Peyer's patch (tissue), 4 donors: ENCODE measurements at regions not wholly inside any gene's neighbourhood (a gene's known extent, or its start where the extent isn't known, plus 50 kb on each side); places are given as distances from the start of the nearest gene placed in this dataset.

Experiments
- DNase-seq, 3 donors: peaks; one replicate each; pipeline ENCODE4 v3.0.0-alpha.2; 2017 to 2019
- H3K27ac ChIP-seq, 4 donors: fragments of 200-600 bp; sonication (generic); one replicate each; pipeline ENCODE4 v1.5.1; 2016 to 2019
- H3K27me3 ChIP-seq, 2 donors: fragments of 200-600 bp; sonication (generic); one replicate each; pipeline ENCODE4 v1.5.1; 2019
- H3K36me3 ChIP-seq, 3 donors: fragments of 200-600 bp; sonication (generic); one replicate each; pipeline ENCODE4 v1.5.1; 2016 to 2019
- H3K4me1 ChIP-seq, 4 donors: fragments of 200-600 bp; sonication (generic); one replicate each; pipeline ENCODE4 v1.5.1; 2016 to 2019
- H3K4me3 ChIP-seq, 4 donors: fragments of 200-600 bp; sonication (generic); 1 replicate in 3 of 4; 2 replicates in 1 of 4; pipeline ENCODE4 v1.5.1; 2016 to 2019; ENCODE audit warnings: mild to moderate bottlenecking in 1 of 4
- H3K9me3 ChIP-seq, 4 donors: fragments of 200-600 bp; sonication (generic); one replicate each; pipeline ENCODE4 v1.5.1; 2016 to 2019; ENCODE audit warnings: mild to moderate bottlenecking in 1 of 4
- POLR2A ChIP-seq, 2 donors: fragments of 450-650 bp; IDR thresholded peaks; one replicate each; pipeline ENCODE4 v1.5.1; 2017; ENCODE audit warnings: antibody characterized with exemption in 2 of 2, mild to moderate bottlenecking in 2 of 2, moderate library complexity in 2 of 2
- TF ChIP-seq, protein P1 (sequence below), 6 experiments: fragments of 450-650 bp in 4 of 6; fragments of 200-600 bp in 2 of 6; sonication (generic) in 1 of 6; IDR thresholded peaks; one replicate each; pipeline ENCODE4 v1.5.1; 2017 to 2019; ENCODE audit warnings: antibody characterized with exemption in 6 of 6, mild to moderate bottlenecking in 3 of 6, moderate library complexity in 1 of 6

DNA sequence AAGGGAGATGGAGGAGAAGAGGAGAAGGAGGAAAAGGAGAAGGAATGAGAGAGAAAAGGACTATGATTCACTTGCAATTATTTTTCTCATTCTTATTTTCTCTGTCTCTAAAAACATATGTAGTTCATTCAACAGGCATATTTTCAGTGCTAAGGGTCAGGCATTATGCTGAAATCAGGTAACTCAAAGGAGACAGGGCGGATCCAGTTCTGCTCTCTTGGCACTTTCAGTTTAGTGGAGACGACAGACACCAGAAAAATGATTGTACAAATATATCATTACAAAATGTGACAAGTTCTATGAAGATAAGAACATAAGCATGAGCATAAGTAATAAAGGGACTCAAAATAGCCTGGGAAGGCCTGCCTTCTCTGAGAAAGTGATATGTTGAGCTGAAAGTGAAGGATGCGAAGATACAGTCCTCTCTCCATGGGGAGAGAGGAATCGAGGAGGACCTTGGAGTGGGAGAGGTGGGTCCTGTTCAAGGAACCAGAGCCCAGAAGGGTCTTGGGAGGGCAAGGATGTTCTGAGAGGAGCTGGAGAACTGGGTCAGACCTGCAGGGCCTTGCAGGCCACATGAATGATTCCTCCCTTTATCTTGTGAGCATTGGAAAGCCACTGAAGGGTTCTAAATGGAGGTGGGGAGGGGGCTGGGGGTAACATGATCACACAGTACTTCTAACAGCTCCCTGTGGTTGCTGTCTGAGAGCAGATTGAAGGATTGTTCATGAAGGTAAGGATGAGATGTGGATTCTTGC is 58.6 kb upstream of the TMEM17 start:
- Histone ChIP-seq H3K9me3 (no peaks in the 10 kb centered on the region), H3K36me3 (no peaks in the 10 kb centered on the region), H3K4me3 (no peak overlapping the region), H3K27ac (no peak overlapping the region), H3K4me1 (peaks cover 0 to 8% (median 0%) of the 10 kb centered on the region in 4 donors), H3K27me3 (no peaks in the 10 kb centered on the region)
- no peak for DNase-seq
- TF ChIP-seq, protein P1, sequence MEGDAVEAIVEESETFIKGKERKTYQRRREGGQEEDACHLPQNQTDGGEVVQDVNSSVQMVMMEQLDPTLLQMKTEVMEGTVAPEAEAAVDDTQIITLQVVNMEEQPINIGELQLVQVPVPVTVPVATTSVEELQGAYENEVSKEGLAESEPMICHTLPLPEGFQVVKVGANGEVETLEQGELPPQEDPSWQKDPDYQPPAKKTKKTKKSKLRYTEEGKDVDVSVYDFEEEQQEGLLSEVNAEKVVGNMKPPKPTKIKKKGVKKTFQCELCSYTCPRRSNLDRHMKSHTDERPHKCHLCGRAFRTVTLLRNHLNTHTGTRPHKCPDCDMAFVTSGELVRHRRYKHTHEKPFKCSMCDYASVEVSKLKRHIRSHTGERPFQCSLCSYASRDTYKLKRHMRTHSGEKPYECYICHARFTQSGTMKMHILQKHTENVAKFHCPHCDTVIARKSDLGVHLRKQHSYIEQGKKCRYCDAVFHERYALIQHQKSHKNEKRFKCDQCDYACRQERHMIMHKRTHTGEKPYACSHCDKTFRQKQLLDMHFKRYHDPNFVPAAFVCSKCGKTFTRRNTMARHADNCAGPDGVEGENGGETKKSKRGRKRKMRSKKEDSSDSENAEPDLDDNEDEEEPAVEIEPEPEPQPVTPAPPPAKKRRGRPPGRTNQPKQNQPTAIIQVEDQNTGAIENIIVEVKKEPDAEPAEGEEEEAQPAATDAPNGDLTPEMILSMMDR (IDR thresholded peaks at IDR 0.05), result no peak
- TF ChIP-seq POLR2A (IDR thresholded peaks at IDR 0.05), result no peak

DNA sequence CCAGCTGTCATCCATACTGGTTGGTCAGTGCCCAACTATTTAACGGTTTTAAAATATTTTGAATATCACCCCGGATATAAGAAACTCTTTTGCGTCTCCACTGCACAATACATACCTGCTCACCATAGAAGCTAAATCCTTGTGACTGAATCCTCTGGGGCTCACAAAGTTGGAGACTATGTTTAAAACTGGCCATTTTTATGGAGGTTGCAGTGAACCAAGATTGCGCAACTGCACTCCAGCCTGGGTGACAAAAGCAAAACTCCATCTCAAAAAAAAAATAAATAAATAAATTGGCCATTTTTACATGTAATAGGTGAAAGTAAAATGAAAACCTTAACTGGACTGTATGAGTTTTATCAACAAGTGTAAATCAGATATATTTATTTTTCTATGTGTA is 55.6 kb upstream of the TMEM17 start:
- no peak for TF ChIP-seq POLR2A (IDR thresholded peaks at IDR 0.05)
- TF ChIP-seq, protein P1 (IDR thresholded peaks at IDR 0.05), result no peak
- DNase-seq, result no peak
- Histone ChIP-seq H3K4me1 (peaks cover 0 to 4% (median 0%) of the 10 kb centered on the region in 4 donors), H3K27ac (no peak overlapping the region), H3K36me3 (no peaks in the 10 kb centered on the region), H3K27me3 (no peaks in the 10 kb centered on the region), H3K4me3 (no peak overlapping the region), H3K9me3 (no peaks in the 10 kb centered on the region)

DNA sequence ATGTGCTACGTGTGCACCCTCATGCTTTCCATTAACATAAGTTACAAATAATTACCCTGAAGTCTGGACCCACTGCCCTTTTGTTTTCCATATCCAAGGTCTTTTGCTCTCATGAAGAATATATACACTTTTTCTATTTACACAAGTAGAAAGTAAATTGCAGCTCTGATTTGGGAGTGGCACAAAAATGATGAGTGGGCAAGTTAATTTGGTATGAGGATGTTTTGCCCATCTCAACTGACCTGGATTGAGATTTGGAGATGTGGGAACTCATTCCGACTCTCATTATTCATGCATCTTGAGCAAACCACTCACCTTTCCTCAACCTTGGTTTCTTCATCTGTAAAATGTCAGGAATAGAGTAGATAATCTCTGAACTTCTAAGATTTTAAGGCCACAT is 53.6 kb upstream of the TMEM17 start:
- no peak for DNase-seq
- peaks cover 0 to 4% (median 0%) of the 10 kb centered on the region in 4 donors for H3K4me1 ChIP-seq
- H3K27ac ChIP-seq, result no peak overlapping the region
- H3K9me3 ChIP-seq, result no peaks in the 10 kb centered on the region
- TF ChIP-seq, protein P1 (IDR thresholded peaks at IDR 0.05), result no peak
- no peak for TF ChIP-seq POLR2A (IDR thresholded peaks at IDR 0.05)
- no peaks in the 10 kb centered on the region for H3K27me3 ChIP-seq
- no peak overlapping the region for H3K4me3 ChIP-seq
- no peaks in the 10 kb centered on the region for H3K36me3 ChIP-seq

DNA sequence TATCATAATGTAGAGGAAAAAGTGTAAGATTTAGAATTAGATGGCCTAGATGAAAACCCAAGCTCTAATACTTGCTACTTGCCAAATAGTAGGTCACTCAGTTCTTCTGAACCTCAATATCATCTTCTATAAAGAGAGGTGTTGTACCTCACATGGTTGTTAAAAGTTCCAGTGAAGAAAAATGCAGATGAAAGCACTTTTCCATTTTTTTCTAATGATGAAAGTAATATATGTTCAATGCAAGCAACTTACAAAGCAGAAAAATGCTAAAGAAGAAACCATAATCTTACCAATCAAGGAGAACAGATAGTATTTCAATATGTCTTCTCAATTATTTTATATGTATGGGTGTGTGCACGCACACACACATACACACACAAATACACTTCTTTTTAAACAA is 52.7 kb upstream of the TMEM17 start:
- TF ChIP-seq, protein P1 (IDR thresholded peaks at IDR 0.05), result no peak
- no peak for TF ChIP-seq POLR2A (IDR thresholded peaks at IDR 0.05)
- no peak overlapping the region for H3K27ac ChIP-seq

DNA sequence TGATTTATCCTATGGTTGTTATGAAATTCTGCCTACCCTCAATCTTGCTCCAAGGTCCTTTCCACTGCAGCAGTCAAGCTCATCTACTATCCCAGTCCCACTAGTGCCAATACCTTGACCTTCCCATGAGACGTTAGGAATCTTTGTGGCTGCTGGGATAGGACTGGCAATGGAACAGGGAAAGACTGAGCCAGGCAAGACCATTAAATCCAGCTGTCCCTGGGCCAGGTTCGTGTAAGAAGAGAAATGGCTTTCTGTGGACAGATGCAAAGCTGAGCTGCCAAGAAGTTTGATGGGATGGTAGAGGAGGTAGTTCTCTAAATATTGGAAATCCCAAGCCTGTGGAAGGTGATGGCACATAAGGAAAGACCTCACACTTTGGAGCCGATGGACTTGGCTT is 50.1 kb upstream of the TMEM17 start:
- Histone ChIP-seq H3K27me3 (no peaks in the 10 kb centered on the region), H3K9me3 (no peaks in the 10 kb centered on the region), H3K4me1 (no peaks in the 10 kb centered on the region), H3K36me3 (no peaks in the 10 kb centered on the region), H3K27ac (no peak overlapping the region), H3K4me3 (no peak overlapping the region)
- TF ChIP-seq, protein P1 (IDR thresholded peaks at IDR 0.05), result no peak
- TF ChIP-seq POLR2A (IDR thresholded peaks at IDR 0.05), result no peak
- no peak for DNase-seq

More for the DNA sequence above, 52.7 kb upstream of the TMEM17 start:
- Histone ChIP-seq H3K9me3 (no peaks in the 10 kb centered on the region), H3K36me3 (no peaks in the 10 kb centered on the region), H3K4me1 (no peaks in the 10 kb centered on the region), H3K4me3 (no peak overlapping the region), H3K27me3 (no peaks in the 10 kb centered on the region)
- DNase-seq, result no peak
